ENCODE measurements at regions not wholly inside any gene's neighbourhood (a gene's known extent, or its start where the extent isn't known, plus 50 kb on each side); places are given as distances from the start of the nearest gene placed in this dataset.

GRCh38 chr4:129364747-129365452 lies 268.9 kb downstream of the C4orf33 start (continued):
- TF ChIP-seq TOE1 (IDR thresholded peaks at IDR 0.05; ENCODE audit: borderline replicate concordance) (no peak), TOE1 (CRISPR knock-in tag; IDR thresholded peaks at IDR 0.05; ENCODE audit: borderline replicate concordance, low read depth) (no peak), ATF7 (IDR thresholded peaks at IDR 0.05) (no peak), ZNF639 (CRISPR knock-in tag; conservative IDR thresholded peaks at IDR 0.05 in 1 of 2, IDR thresholded peaks at IDR 0.05 in 1 of 2) (no peak)

- POLR2A ChIA-PET: no interaction called here
- Histone ChIP-seq H3K4me3 (no peak overlapping the region), H3K79me2 (ENCODE audit: control insufficient read depth, insufficient read depth, low read length) (no peaks in the 10 kb centered on the region), H3K4me1 (replicated peaks in 1 of 2; ENCODE audit: control insufficient read depth in 2 of 2, insufficient read depth in 2 of 2, low read length in 2 of 2) (no peaks in the 10 kb centered on the region), H4K20me1 (replicated peaks; ENCODE audit: control insufficient read depth, insufficient read depth, low read length) (no peaks in the 10 kb centered on the region), H3K27ac (ENCODE audit: extremely low read depth, low read depth, low read length) (no peak overlapping the region), H3K9me3 (replicated peaks; ENCODE audit: control insufficient read depth, insufficient read depth, low read depth, low read length) (no peaks in the 10 kb centered on the region), H3K4me2 (ENCODE audit: insufficient read depth, low read length) (no peak overlapping the region), H2AFZ (ENCODE audit: low read depth, low read length) (no peak overlapping the region), H3K9me1 (ENCODE audit: control insufficient read depth, insufficient read depth, low read length) (no peaks in the 10 kb centered on the region), H3K27me3 (ENCODE audit: control insufficient read depth in 2 of 2, insufficient read depth in 2 of 2, low read length in 2 of 2) (no peaks in the 10 kb centered on the region), H3K36me3 (ENCODE audit: control insufficient read depth, insufficient read depth, low read length) (no peaks in the 10 kb centered on the region), H3K9ac (ENCODE audit: insufficient read depth in 1 of 2, low read depth in 2 of 2, low read length in 2 of 2) (no peak overlapping the region)
- in situ Hi-C loops (cut with MboI): loop anchor here (25.0 kb wide), 1 partner anchor 1318 kb away; no protein-coding TSS in a partner anchor
- DNase-seq (ENCODE audit: extremely low read depth in 1 of 4, low spot score in 3 of 4) (no peak), FAIRE-seq (no peak), ATAC-seq (no peak)
- WGBS (ENCODE audit: insufficient coverage, low coverage, missing lambda C conversion rate): 2% methylated on average over 3 of the region's 3 CpGs
- no TSS peak for BruUV-seq (replicated peaks)
- intact Hi-C loops (cut with micrococcal nuclease): loop anchor here (10.0 kb wide), 1 partner anchor 275 kb away; no protein-coding TSS in a partner anchor
- CTCF ChIA-PET (ENCODE audit: low intra/inter-chr PET ratio): no interaction called here
- no peak for TF ChIP-seq ZNF592 (IDR thresholded peaks at IDR 0.05)
Observed at GRCh38 chr4:129369361-129370010, 273.5 kb downstream of the C4orf33 start.
